ENCODE measurements at regions not wholly inside any gene's neighbourhood (a gene's known extent, or its start where the extent isn't known, plus 50 kb on each side); places are given as distances from the start of the nearest gene placed in this dataset.

GRCh38 chr15:99921101-99921500 is 187.9 kb upstream of the LYSMD4 start:
- H3K4me3 Mint-ChIP-seq, result no peak overlapping the region
- H3K27me3 Mint-ChIP-seq, result peaks cover 37% of the 10 kb centered on the region
- H3K9me3 Mint-ChIP-seq, result no peaks in the 10 kb centered on the region
- H3K4me1 Mint-ChIP-seq, result peaks cover 3% of the 10 kb centered on the region
- no peak overlapping the region for H3K27ac Mint-ChIP-seq
- DNase-seq, result peak; percentile 19
- H3K36me3 Mint-ChIP-seq (ENCODE audit: low read depth), result no peaks in the 10 kb centered on the region
- intact Hi-C loops (cut with micrococcal nuclease), result loop anchor here (10.0 kb wide), 4 partner anchors 106 to 666 kb away; partner anchors contain the start of gene LRRC28

GRCh38 chr15:99918072-99918471 is 184.8 kb upstream of the LYSMD4 start:
- no peaks in the 10 kb centered on the region for H3K36me3 Mint-ChIP-seq (ENCODE audit: low read depth)
- intact Hi-C loops (cut with micrococcal nuclease), result no loop called here
- H3K27me3 Mint-ChIP-seq, result peaks cover 22% of the 10 kb centered on the region
- DNase-seq, result peak; percentile 39
- no peak overlapping the region for H3K27ac Mint-ChIP-seq
- no peaks in the 10 kb centered on the region for H3K9me3 Mint-ChIP-seq
- no peaks in the 10 kb centered on the region for H3K4me1 Mint-ChIP-seq
- no peak overlapping the region for H3K4me3 Mint-ChIP-seq

GRCh38 chr15:99917252-99917651 is 184.0 kb upstream of the LYSMD4 start:
- no peaks in the 10 kb centered on the region for H3K36me3 Mint-ChIP-seq (ENCODE audit: low read depth)
- H3K27me3 Mint-ChIP-seq, result peaks cover 18% of the 10 kb centered on the region
- peak; percentile 51 for DNase-seq
- H3K4me3 Mint-ChIP-seq, result no peak overlapping the region
- intact Hi-C loops (cut with micrococcal nuclease), result no loop called here
- no peaks in the 10 kb centered on the region for H3K4me1 Mint-ChIP-seq
- H3K27ac Mint-ChIP-seq, result no peak overlapping the region
- H3K9me3 Mint-ChIP-seq, result no peaks in the 10 kb centered on the region

GRCh38 chr15:99916668-99917223 is 183.5 kb upstream of the LYSMD4 start:
- Mint-ChIP-seq H3K9me3 (no peaks in the 10 kb centered on the region), H3K4me1 (peaks cover 2% of the 10 kb centered on the region), H3K36me3 (ENCODE audit: low read depth) (no peaks in the 10 kb centered on the region), H3K27me3 (peaks cover 14% of the 10 kb centered on the region), H3K4me3 (no peak overlapping the region), H3K27ac (no peak overlapping the region)
- DNase-seq, result peak; percentile 49
- intact Hi-C loops (cut with micrococcal nuclease), result no loop called here

- Mint-ChIP-seq H3K36me3 (ENCODE audit: low read depth) (no peaks in the 10 kb centered on the region), H3K27me3 (peaks cover 3% of the 10 kb centered on the region), H3K27ac (no peak overlapping the region), H3K4me3 (no peak overlapping the region), H3K4me1 (peaks cover 2% of the 10 kb centered on the region), H3K9me3 (no peaks in the 10 kb centered on the region)
- intact Hi-C loops (cut with micrococcal nuclease), result no loop called here
- DNase-seq, result no peak
Observed at GRCh38 chr15:99914723-99915122, 181.5 kb upstream of the LYSMD4 start.

- Mint-ChIP-seq H3K27ac (no peak overlapping the region), H3K9me3 (no peaks in the 10 kb centered on the region), H3K27me3 (no peaks in the 10 kb centered on the region), H3K4me1 (peaks cover 2% of the 10 kb centered on the region), H3K36me3 (ENCODE audit: low read depth) (no peaks in the 10 kb centered on the region), H3K4me3 (no peak overlapping the region)
- intact Hi-C loops (cut with micrococcal nuclease), result no loop called here
- no peak for DNase-seq
Observed at GRCh38 chr15:99911816-99912215, 178.6 kb upstream of the LYSMD4 start.

GRCh38 chr15:99909592-99910295 is 176.5 kb upstream of the LYSMD4 start:
- Mint-ChIP-seq H3K27ac (peak overlapping the region; percentile 9), H3K36me3 (ENCODE audit: low read depth) (no peaks in the 10 kb centered on the region), H3K4me1 (peaks cover 2% of the 10 kb centered on the region), H3K4me3 (no peak overlapping the region), H3K27me3 (no peaks in the 10 kb centered on the region), H3K9me3 (no peaks in the 10 kb centered on the region)
- intact Hi-C loops (cut with micrococcal nuclease), result no loop called here
- DNase-seq, result no peak

GRCh38 chr15:99907698-99908097 is 174.5 kb upstream of the LYSMD4 start:
- H3K36me3 Mint-ChIP-seq (ENCODE audit: low read depth), result no peaks in the 10 kb centered on the region
- H3K4me3 Mint-ChIP-seq, result no peak overlapping the region
- no peaks in the 10 kb centered on the region for H3K27me3 Mint-ChIP-seq
- DNase-seq, result peak; percentile 15
- peaks cover 2% of the 10 kb centered on the region for H3K4me1 Mint-ChIP-seq
- no peak overlapping the region for H3K27ac Mint-ChIP-seq
- intact Hi-C loops (cut with micrococcal nuclease), result no loop called here
- H3K9me3 Mint-ChIP-seq, result no peaks in the 10 kb centered on the region

- no peaks in the 10 kb centered on the region for H3K36me3 Mint-ChIP-seq (ENCODE audit: low read depth)
- no peak overlapping the region for H3K27ac Mint-ChIP-seq
- H3K4me1 Mint-ChIP-seq, result peaks cover under 1% of the 10 kb centered on the region
- no peak for DNase-seq
- H3K4me3 Mint-ChIP-seq, result no peak overlapping the region
- H3K9me3 Mint-ChIP-seq, result no peaks in the 10 kb centered on the region
- H3K27me3 Mint-ChIP-seq, result no peaks in the 10 kb centered on the region
- intact Hi-C loops (cut with micrococcal nuclease), result no loop called here
Observed at GRCh38 chr15:99906793-99907192, 173.6 kb upstream of the LYSMD4 start.

- H3K27ac Mint-ChIP-seq, result no peak overlapping the region
- H3K27me3 Mint-ChIP-seq, result no peaks in the 10 kb centered on the region
- no peaks in the 10 kb centered on the region for H3K9me3 Mint-ChIP-seq
- DNase-seq, result no peak
- no peak overlapping the region for H3K4me3 Mint-ChIP-seq
- H3K4me1 Mint-ChIP-seq, result no peaks in the 10 kb centered on the region
- intact Hi-C loops (cut with micrococcal nuclease), result no loop called here
- no peaks in the 10 kb centered on the region for H3K36me3 Mint-ChIP-seq (ENCODE audit: low read depth)
Observed at GRCh38 chr15:99906311-99906710, 173.1 kb upstream of the LYSMD4 start.

GRCh38 chr15:99902248-99902928 is 169.2 kb upstream of the LYSMD4 start:
- Mint-ChIP-seq H3K27me3 (no peaks in the 10 kb centered on the region), H3K4me3 (no peak overlapping the region), H3K4me1 (no peaks in the 10 kb centered on the region), H3K9me3 (peaks cover 11% of the 10 kb centered on the region), H3K27ac (no peak overlapping the region), H3K36me3 (ENCODE audit: low read depth) (no peaks in the 10 kb centered on the region)
- DNase-seq, result no peak
- intact Hi-C loops (cut with micrococcal nuclease), result no loop called here

- Mint-ChIP-seq H3K27ac (no peak overlapping the region), H3K9me3 (peaks cover 24% of the 10 kb centered on the region), H3K36me3 (ENCODE audit: low read depth) (peaks cover 2% of the 10 kb centered on the region), H3K4me3 (no peak overlapping the region), H3K27me3 (no peaks in the 10 kb centered on the region), H3K4me1 (no peaks in the 10 kb centered on the region)
- intact Hi-C loops (cut with micrococcal nuclease), result no loop called here
- DNase-seq, result no peak
Observed at GRCh38 chr15:99895956-99896311, 162.7 kb upstream of the LYSMD4 start.

- peaks cover 2% of the 10 kb centered on the region for H3K36me3 Mint-ChIP-seq (ENCODE audit: low read depth)
- intact Hi-C loops (cut with micrococcal nuclease), result no loop called here
- no peaks in the 10 kb centered on the region for H3K27me3 Mint-ChIP-seq
- no peak for DNase-seq
- no peak overlapping the region for H3K4me3 Mint-ChIP-seq
- peaks cover 24% of the 10 kb centered on the region for H3K9me3 Mint-ChIP-seq
- H3K27ac Mint-ChIP-seq, result no peak overlapping the region
- H3K4me1 Mint-ChIP-seq, result no peaks in the 10 kb centered on the region
Observed at GRCh38 chr15:99895189-99895955, 162.1 kb upstream of the LYSMD4 start.

- intact Hi-C loops (cut with micrococcal nuclease), result no loop called here
- no peak for DNase-seq
- peaks cover 9% of the 10 kb centered on the region for H3K36me3 Mint-ChIP-seq (ENCODE audit: low read depth)
- H3K27ac Mint-ChIP-seq, result no peak overlapping the region
- H3K4me3 Mint-ChIP-seq, result no peak overlapping the region
- H3K9me3 Mint-ChIP-seq, result peaks cover 7% of the 10 kb centered on the region
- no peaks in the 10 kb centered on the region for H3K4me1 Mint-ChIP-seq
- no peaks in the 10 kb centered on the region for H3K27me3 Mint-ChIP-seq
Observed at GRCh38 chr15:99878835-99879234, 145.6 kb upstream of the LYSMD4 start.
